A673 (cell line): ENCODE measurements at regions not wholly inside any gene's neighbourhood (a gene's known extent, or its start where the extent isn't known, plus 50 kb on each side); places are given as distances from the start of the nearest gene placed in this dataset.

Experiments
- EZH2 ChIP-seq: fragments of 200-600 bp; sonication (generic); IDR thresholded peaks from 2 replicates; pipeline ENCODE4 v1.6.1; 2017; ENCODE audit warnings: borderline replicate concordance, low read depth, mild to moderate bottlenecking, mixed read lengths, antibody characterized with exemption, low read length; ENCODE audit not compliant: poor library complexity, severe bottlenecking
- TF ChIP-seq, protein P1 (sequence below): fragments of 300-800, 200-600 bp; sonication (generic); conservative IDR thresholded peaks from 2 replicates; pipeline ENCODE4 v1.5.1; 2017; ENCODE audit warnings: low read depth, mild to moderate bottlenecking, antibody characterized with exemption, low read length, moderate library complexity, mixed read lengths

DNA sequence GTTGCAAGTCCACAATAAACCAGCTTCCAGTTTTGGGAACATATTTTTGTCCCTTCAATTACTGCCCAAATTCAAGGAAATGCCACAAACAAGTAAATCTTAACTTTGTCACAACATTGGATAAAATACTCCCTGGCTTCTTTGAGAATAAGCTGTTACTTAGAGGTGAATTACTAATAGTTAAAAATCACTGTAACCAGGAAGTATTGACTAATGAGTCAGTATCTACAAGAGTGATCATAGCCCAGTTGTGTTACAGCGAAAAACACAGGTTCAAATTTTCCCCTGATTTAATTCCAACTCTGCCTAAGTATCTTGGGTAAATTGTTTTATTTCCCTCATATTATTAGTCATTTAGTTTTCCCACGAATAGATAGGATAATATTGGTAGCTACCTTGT is 291.2 kb upstream of the PPARGC1A start:
- TF ChIP-seq, protein P1, sequence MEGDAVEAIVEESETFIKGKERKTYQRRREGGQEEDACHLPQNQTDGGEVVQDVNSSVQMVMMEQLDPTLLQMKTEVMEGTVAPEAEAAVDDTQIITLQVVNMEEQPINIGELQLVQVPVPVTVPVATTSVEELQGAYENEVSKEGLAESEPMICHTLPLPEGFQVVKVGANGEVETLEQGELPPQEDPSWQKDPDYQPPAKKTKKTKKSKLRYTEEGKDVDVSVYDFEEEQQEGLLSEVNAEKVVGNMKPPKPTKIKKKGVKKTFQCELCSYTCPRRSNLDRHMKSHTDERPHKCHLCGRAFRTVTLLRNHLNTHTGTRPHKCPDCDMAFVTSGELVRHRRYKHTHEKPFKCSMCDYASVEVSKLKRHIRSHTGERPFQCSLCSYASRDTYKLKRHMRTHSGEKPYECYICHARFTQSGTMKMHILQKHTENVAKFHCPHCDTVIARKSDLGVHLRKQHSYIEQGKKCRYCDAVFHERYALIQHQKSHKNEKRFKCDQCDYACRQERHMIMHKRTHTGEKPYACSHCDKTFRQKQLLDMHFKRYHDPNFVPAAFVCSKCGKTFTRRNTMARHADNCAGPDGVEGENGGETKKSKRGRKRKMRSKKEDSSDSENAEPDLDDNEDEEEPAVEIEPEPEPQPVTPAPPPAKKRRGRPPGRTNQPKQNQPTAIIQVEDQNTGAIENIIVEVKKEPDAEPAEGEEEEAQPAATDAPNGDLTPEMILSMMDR, result no peak
- TF ChIP-seq EZH2, result no peak
